HPDE6-E6E7 (cell line): ENCODE measurements at regions not wholly inside any gene's neighbourhood (a gene's known extent, or its start where the extent isn't known, plus 50 kb on each side); places are given as distances from the start of the nearest gene placed in this dataset.

Experiments
- DNase-seq: peaks from one replicate; pipeline ENCODE4 v3.0.0; 2011; ENCODE audit warnings: missing footprints; ENCODE audit errors: extremely low spot score

DNA sequence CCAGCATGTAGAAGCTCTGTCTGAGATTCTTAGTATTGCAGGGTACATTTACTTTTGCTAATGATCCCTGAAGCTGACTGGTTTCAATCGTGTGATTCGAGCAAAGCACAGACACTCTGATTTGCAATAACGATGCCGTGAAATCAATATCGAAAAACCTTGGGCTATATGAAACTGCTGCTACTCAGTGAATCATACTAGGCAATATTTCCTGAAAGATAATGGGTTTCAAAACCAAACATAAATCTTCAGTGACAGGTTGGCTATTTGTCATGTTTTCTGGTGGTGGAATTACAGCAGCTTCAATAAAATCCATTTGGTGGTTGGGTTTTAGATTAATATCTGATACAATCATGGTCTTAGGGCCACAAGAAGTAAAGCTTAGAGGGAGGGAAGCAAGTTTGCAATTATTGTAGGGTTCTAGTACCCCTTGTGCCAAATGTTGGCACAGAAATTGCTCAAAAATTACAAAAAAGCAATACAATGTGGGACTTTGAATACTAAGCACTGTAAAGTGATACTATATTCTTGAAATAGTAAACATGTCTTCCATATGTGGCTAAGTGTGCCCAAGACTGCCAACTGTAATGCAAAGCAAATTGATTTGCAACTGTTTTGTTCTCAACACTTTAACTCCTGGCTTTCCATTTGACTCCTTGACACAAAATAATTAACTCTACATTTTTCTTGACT is 112.4 kb upstream of the JAZF1 start:
- DNase-seq, result no peak

GRCh38 chr7:28293527-28293835 is 112.9 kb upstream of the JAZF1 start:
- DNase-seq, result no peak

- no peak for DNase-seq
Measured at GRCh38 chr7:28296571-28297483, 115.5 kb upstream of the CREB5 start.

DNA sequence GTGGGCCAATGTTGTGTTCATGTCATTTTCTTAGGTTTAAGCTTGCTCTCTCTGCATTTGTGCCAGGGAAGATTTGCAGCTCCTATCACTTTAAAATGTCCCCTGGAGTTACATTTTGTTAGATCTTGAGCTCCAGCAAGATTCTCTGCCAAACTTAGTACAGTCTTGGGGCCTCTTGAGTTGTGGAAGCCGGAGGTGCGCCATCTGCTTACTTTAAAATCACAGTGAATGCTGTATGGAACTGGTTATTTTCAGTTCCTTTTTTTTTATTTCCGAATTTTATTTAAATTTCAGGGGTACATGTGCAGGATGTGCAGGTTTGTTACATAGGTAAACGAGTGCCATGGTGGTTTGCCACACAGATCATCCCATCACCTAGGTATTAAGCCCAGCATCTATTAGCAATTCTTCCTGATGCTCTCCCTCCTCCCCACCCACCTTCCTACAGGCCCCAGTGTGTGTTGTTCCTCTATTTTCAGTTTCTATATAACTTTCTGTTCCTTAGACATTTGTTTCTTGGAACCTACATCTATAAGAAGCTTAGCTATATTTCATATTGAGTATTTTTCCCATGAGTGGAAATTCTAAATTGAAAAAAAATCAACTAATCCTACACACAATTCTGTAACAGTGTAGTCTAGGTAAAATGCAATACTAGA is 114.4 kb upstream of the CREB5 start:
- no peak for DNase-seq

- DNase-seq, result peak; percentile 44
Measured at GRCh38 chr7:28298870-28299518, 113.3 kb upstream of the CREB5 start.

DNA sequence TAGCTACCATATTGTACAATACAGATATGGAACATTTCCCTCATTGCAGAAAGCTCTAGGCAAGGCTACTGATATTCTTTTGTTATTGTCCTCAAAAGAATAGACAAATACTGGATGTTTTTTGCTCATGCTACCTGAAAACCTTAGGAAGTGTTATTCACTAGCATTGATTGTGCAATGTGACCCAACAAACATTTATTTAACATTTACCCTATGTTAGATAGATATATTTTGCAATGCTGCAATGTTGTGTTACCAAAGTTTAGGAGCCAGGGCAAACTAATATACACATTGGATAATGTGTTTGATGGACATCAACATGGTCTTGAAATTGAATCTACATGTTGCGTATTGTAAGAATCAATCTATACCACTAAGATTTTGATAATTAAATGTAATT is 112.8 kb upstream of the CREB5 start:
- no peak for DNase-seq

GRCh38 chr7:28300488-28300887 is 111.8 kb upstream of the CREB5 start:
- DNase-seq, result no peak

DNA sequence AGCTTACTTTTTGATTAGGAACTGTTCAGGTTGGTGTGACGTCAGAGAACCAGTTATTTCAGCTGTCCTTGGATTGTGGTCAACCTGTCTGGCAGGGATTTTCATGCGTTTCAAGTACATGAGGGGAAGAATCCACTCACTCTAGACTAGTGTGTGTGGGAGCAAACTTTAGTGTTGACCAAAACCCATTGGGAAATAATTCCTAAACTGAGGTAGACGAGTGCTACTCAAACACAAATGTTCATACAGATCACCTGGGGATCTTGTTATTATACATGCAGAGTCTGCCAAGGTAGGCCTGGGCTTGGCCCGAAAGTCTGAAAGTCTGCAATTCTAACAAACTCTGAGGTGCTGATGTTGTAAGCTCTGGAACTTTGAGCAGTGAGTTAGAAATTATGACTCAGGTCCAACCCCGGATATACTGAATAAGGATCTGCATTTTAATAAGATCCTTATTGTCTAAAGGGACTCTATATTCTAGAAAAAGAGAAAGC is 111.1 kb upstream of the CREB5 start:
- DNase-seq, result no peak

GRCh38 chr7:28304290-28304689 is 108.0 kb upstream of the CREB5 start:
- DNase-seq, result no peak

- no peak for DNase-seq
Measured at GRCh38 chr7:28309704-28310459, 102.4 kb upstream of the CREB5 start.

DNA sequence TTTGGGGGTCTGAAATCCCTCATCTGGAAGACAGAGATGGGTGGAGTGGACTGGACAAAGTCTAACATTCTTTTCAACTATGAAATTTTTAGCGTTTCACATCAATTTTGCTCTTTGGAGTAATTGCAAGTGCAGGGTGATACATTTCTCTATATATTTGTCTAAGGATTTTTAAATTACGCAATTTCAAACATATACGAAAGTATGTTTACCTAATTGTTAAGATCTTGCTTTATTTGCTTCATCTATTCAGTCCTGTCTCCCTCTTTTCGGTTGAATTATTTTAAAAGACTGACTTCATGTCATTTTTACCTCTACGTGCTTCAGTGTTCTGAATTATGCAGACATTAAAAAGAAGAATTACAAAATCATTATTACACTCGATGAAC is 101.9 kb upstream of the CREB5 start:
- DNase-seq, result no peak

GRCh38 chr7:28311670-28312069 is 100.6 kb upstream of the CREB5 start:
- no peak for DNase-seq

DNA sequence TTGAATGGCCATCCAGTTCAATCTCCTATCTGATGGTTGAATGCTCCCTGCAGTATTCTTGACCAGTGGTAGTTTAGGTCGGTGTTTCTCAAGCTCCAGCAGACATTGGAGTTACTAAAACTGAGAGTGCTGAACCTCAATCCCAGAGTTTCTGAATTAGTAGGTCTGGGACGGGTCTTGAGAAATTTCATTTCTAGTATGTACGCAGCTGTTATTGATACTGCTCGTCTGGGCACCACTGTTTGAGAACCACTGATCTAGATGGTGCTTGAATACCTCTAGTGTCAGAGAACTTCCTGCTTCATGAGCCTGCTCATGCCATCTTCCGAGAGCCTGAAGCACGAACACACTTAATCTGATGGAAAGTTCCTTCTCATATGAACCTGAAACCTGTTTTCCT is 99.4 kb upstream of the CREB5 start:
- no peak for DNase-seq

DNA sequence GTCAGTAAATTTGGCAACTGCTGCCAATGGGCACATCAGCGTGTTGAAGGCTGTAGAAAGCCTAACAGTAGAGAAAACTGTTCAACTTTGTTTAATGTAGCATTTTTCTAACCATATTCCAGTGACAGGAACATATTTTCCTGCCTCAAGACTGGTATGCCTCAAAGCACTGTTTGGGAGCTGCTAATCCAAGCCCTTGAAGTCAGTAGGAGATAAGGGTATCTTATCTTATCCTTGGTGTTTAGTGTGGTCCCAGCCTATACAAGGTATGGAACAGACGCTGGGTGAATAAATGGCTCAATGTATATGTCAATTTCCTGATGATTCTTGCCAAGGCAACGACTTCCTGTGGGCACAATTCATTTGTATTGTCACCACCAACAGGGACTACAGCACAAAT is 97.5 kb upstream of the CREB5 start:
- DNase-seq, result no peak

GRCh38 chr7:28315565-28316410 is 96.5 kb upstream of the CREB5 start:
- DNase-seq, result no peak

DNA sequence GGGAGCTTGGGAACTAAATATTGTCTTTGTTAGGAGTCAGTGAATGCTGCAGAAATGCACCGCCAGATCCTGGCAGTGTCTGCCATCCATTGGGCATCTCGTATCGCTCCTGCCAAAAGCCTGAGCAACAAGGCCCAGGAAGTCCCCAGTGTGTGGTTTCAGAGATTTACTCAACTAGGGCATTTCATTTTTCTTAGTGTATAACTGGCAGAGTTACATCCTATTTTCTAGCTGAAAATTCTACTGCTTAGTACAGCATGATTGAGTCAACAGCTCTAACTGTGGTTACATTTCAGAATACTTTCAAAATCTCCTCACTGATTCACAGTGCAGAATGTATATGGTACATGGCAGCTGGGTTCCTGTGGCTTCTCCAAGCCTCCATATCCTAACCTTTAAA is 95.8 kb upstream of the CREB5 start:
- no peak for DNase-seq

GRCh38 chr7:28318101-28318762 is 94.1 kb upstream of the CREB5 start:
- no peak for DNase-seq

- no peak for DNase-seq
Measured at GRCh38 chr7:28323833-28324232, 88.5 kb upstream of the CREB5 start.

DNA sequence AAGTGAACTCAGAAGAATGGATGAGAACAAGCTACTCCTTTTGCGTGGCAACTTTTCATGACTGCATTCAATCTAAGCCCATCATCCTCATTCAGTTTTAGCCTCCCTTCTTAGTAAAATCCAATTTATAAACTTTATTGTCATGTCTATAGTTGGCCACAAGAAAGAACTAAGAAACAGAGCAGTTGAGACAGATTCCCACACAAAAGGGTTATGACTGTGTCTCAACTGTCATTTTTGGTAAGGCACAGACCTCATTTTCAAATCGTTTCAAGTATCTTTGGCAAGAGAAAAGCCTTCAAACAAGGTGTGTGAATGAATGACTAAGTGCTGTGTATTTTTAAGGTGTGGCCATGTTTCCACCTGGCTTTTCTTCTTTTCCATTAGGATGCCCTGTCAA is 84.2 kb upstream of the CREB5 start:
- no peak for DNase-seq
